WI38 (cell line): ENCODE measurements at regions not wholly inside any gene's neighbourhood (a gene's known extent, or its start where the extent isn't known, plus 50 kb on each side); places are given as distances from the start of the nearest gene placed in this dataset.

ENCODE experiments used
- H3K4me3 ChIP-seq: 2 replicates; pipeline ENCODE4 v1.5.1; 2011; ENCODE audit warnings: low read depth, mild to moderate bottlenecking, control low read depth, low read length
- CTCF ChIP-seq: IDR thresholded peaks from 2 replicates; pipeline ENCODE4 v1.5.1; 2012; ENCODE audit warnings: low read depth, mild to moderate bottlenecking, control low read depth, low read length

GRCh38 chr1:193514397-193514796 is 328.0 kb upstream of the B3GALT2 start:
- H3K4me3 ChIP-seq, result no peak overlapping the region
- TF ChIP-seq CTCF, result no peak

- TF ChIP-seq CTCF, result no peak
- no peak overlapping the region for H3K4me3 ChIP-seq
These were observed 326.6 kb upstream of the B3GALT2 start for GRCh38 chr1:193513032-193513431.

GRCh38 chr1:193504920-193505319 is 318.5 kb upstream of the B3GALT2 start:
- H3K4me3 ChIP-seq, result no peak overlapping the region
- no peak for TF ChIP-seq CTCF

- no peak for TF ChIP-seq CTCF
- H3K4me3 ChIP-seq, result no peak overlapping the region
These were observed 311.8 kb upstream of the B3GALT2 start for GRCh38 chr1:193498088-193498655.

- TF ChIP-seq CTCF, result no peak
- H3K4me3 ChIP-seq, result no peak overlapping the region
These were observed 308.0 kb upstream of the B3GALT2 start for GRCh38 chr1:193494368-193494767.

GRCh38 chr1:193489191-193489590 is 302.8 kb upstream of the B3GALT2 start:
- no peak overlapping the region for H3K4me3 ChIP-seq
- TF ChIP-seq CTCF, result no peak

GRCh38 chr1:193487722-193488121 is 301.3 kb upstream of the B3GALT2 start:
- H3K4me3 ChIP-seq, result no peak overlapping the region
- no peak for TF ChIP-seq CTCF
